Stomach (tissue), 8 donors: ENCODE measurements at regions not wholly inside any gene's neighbourhood (a gene's known extent, or its start where the extent isn't known, plus 50 kb on each side); places are given as distances from the start of the nearest gene placed in this dataset.

Experiments
- DNase-seq, 2 donors: peaks; one replicate each; pipeline versions ENCODE4 v3.0.0 to v3.0.0-alpha.2; 2013 to 2019
- H3K27ac ChIP-seq, 5 donors: fragments of 200-600 bp in 4 of 5; sonication (generic) in 4 of 5; one replicate each; pipeline ENCODE4 v1.5.1; 2013 to 2019; ENCODE audit warnings: mild to moderate bottlenecking in 1 of 5, moderate library complexity in 1 of 5
- H3K27me3 ChIP-seq, 3 donors: fragments of 200-600 bp; sonication (generic); one replicate each; pipeline ENCODE4 v1.5.1; 2017 to 2019; ENCODE audit warnings: mixed run types in 1 of 3
- H3K36me3 ChIP-seq, 4 donors: fragments of 200-600 bp; sonication (generic); 1 replicate in 3 of 4; 2 replicates in 1 of 4; pipeline ENCODE4 v1.5.1; 2016 to 2019
- H3K4me1 ChIP-seq, 4 donors: fragments of 200-600 bp; sonication (generic); one replicate each; pipeline ENCODE4 v1.5.1; 2016 to 2019
- H3K4me3 ChIP-seq, 4 donors: fragments of 200-600 bp; sonication (generic) in 3 of 4; one replicate each; pipeline ENCODE4 v1.5.1; 2016 to 2019; ENCODE audit warnings: mild to moderate bottlenecking in 1 of 4
- H3K9me3 ChIP-seq, 4 donors: fragments of 200-600 bp; sonication (generic); one replicate each; pipeline ENCODE4 v1.5.1; 2016 to 2019
- EP300 ChIP-seq: sonication (generic); formaldehyde crosslinking; IDR thresholded peaks from one replicate; pipeline ENCODE4 v1.6.1; 2017; ENCODE audit warnings: antibody characterized with exemption
- POLR2AphosphoS5 ChIP-seq, 3 donors: sonication (generic); formaldehyde crosslinking; IDR thresholded peaks; one replicate each; pipeline ENCODE4 v1.6.1; 2016; ENCODE audit warnings: antibody characterized with exemption in 3 of 3
- WGBS, 5 donors: extraction: QIAGEN DNeasy Blood & Tissue Kit in 3 of 5; methylation state at CpG; one replicate each; pipeline versions ENCODE4 v1.1.5 to v1.1.7; 2013 to 2018; 5-methylcytosine and 5-hydroxymethylcytosine counted together
- intact Hi-C: fragments of 100-400 bp; cut with DNase I; formaldehyde crosslinking; loops from one replicate; pipeline ENCODE4 v1.15.1; 2023; ENCODE audit warnings: low total_unique reads
- small RNA-seq, 4 donors: library from RNA; depleted of rRNA; stranded (forward); fragments of <200 nt; gene quantifications; one replicate each; pipeline ENCODE3, GENCODE V24; 2016
- TF ChIP-seq, protein P1 (sequence below), 7 experiments: fragments of 450-650 bp in 4 of 7; fragments of 200-600 bp in 3 of 7; sonication (generic) in 3 of 7; IDR thresholded peaks; one replicate each; pipeline ENCODE4 v1.5.1; 2016 to 2019; ENCODE audit warnings: antibody characterized with exemption in 7 of 7, control low read depth in 2 of 7, mild to moderate bottlenecking in 1 of 7
- donor health status: healthy with polysubstance abuse.
- donor health status: Bipolar disorder and iron deficiency.
- donor health status: healthy.

- intact Hi-C loops, result no loop called here
- DNase-seq, result no peak
- 63 to 76% (median 71%) methylated on average over 3 of the region's 3 CpGs for WGBS, 5 donors
Measured at GRCh38 chr20:24039196-24039595, 50.6 kb upstream of the GGTLC1 start.

More at GRCh38 chr20:24039196-24039595, 50.6 kb upstream of the GGTLC1 start:
- H3K36me3 ChIP-seq, result no peaks in the 10 kb centered on the region
- no peaks in the 10 kb centered on the region for H3K4me1 ChIP-seq
- H3K4me3 ChIP-seq, result no peak overlapping the region
- no peak overlapping the region for H3K27ac ChIP-seq
- H3K9me3 ChIP-seq, result no peaks in the 10 kb centered on the region
- TF ChIP-seq, protein P1, sequence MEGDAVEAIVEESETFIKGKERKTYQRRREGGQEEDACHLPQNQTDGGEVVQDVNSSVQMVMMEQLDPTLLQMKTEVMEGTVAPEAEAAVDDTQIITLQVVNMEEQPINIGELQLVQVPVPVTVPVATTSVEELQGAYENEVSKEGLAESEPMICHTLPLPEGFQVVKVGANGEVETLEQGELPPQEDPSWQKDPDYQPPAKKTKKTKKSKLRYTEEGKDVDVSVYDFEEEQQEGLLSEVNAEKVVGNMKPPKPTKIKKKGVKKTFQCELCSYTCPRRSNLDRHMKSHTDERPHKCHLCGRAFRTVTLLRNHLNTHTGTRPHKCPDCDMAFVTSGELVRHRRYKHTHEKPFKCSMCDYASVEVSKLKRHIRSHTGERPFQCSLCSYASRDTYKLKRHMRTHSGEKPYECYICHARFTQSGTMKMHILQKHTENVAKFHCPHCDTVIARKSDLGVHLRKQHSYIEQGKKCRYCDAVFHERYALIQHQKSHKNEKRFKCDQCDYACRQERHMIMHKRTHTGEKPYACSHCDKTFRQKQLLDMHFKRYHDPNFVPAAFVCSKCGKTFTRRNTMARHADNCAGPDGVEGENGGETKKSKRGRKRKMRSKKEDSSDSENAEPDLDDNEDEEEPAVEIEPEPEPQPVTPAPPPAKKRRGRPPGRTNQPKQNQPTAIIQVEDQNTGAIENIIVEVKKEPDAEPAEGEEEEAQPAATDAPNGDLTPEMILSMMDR (IDR thresholded peaks at IDR 0.05), result no peak
- TF ChIP-seq EP300, result no peak
- TF ChIP-seq POLR2AphosphoS5 (IDR thresholded peaks at IDR 0.05), result no peak
- no peaks in the 10 kb centered on the region for H3K27me3 ChIP-seq

Small RNA genes lying in the stretch of these regions (small RNA-seq; reads per million reads assigned to genes)
- 0 reads per million in 4 donors for gene RNU1-23P
